ENCODE measurements at regions not wholly inside any gene's neighbourhood (a gene's known extent, or its start where the extent isn't known, plus 50 kb on each side); places are given as distances from the start of the nearest gene placed in this dataset.
A peak's percentile ranks its signal among the peaks of the same experiment; 100 is the strongest.

GRCh38 chr12:59452259-59452658 is 143.6 kb upstream of the SLC16A7 start:
- DNase-seq: no peak
- Histone ChIP-seq H3K4me2 (ENCODE audit: low read depth, low read length) (no peak overlapping the region), H3K4me3 (ENCODE audit: low read length) (no peak overlapping the region), H3K9me3 (replicated peaks; ENCODE audit: insufficient read depth, low read length) (no peaks in the 10 kb centered on the region), H3F3A (ENCODE audit: insufficient read depth, low read length) (no peaks in the 10 kb centered on the region), H3K9ac (ENCODE audit: low read length) (no peak overlapping the region), H3K27me3 (replicated peaks; ENCODE audit: insufficient read depth, low read length) (no peaks in the 10 kb centered on the region), H3K79me2 (ENCODE audit: low read length) (no peaks in the 10 kb centered on the region), H3K36me3 (replicated peaks; ENCODE audit: insufficient read depth, low read length) (no peaks in the 10 kb centered on the region), H3K9me2 (replicated peaks; ENCODE audit: insufficient read depth, low read length) (no peaks in the 10 kb centered on the region), H3K27ac (ENCODE audit: low read length) (no peak overlapping the region), H4K20me1 (ENCODE audit: insufficient read depth, low read length) (no peaks in the 10 kb centered on the region), H2AFZ (ENCODE audit: low read length) (no peak overlapping the region), H3K4me1 (ENCODE audit: low read length) (no peaks in the 10 kb centered on the region)
- no peak for TF ChIP-seq EZH2phosphoT487 (IDR thresholded peaks at IDR 0.05; ENCODE audit: low read length)
- no peak for TF ChIP-seq EZH2 (optimal IDR thresholded peaks at IDR 0.05; ENCODE audit: low read depth, low read length)
- TF ChIP-seq, protein P1, sequence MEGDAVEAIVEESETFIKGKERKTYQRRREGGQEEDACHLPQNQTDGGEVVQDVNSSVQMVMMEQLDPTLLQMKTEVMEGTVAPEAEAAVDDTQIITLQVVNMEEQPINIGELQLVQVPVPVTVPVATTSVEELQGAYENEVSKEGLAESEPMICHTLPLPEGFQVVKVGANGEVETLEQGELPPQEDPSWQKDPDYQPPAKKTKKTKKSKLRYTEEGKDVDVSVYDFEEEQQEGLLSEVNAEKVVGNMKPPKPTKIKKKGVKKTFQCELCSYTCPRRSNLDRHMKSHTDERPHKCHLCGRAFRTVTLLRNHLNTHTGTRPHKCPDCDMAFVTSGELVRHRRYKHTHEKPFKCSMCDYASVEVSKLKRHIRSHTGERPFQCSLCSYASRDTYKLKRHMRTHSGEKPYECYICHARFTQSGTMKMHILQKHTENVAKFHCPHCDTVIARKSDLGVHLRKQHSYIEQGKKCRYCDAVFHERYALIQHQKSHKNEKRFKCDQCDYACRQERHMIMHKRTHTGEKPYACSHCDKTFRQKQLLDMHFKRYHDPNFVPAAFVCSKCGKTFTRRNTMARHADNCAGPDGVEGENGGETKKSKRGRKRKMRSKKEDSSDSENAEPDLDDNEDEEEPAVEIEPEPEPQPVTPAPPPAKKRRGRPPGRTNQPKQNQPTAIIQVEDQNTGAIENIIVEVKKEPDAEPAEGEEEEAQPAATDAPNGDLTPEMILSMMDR (IDR thresholded peaks at IDR 0.05; ENCODE audit: low read length): no peak

DNA sequence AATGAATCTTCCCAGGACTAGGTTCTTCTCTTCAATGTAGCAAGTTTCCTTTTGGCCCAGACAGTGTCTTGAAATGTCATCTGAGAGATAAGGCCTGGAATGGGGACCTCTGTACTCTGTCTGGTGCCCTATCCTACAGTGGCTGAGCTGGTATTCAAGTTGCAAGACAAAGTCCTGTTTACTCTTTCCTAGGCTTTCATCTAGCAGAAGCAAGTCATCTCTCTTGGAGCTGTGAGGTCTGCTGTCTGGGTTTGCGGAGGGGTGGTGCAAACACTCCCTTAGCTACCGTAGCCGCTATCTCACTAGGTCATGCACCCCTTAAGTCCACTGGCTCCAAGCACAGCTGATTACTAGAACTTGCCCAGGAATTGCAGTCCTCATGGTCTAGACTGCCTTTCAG is 149.7 kb upstream of the SLC16A7 start:
- no peaks in the 10 kb centered on the region for H3K36me3 ChIP-seq (replicated peaks; ENCODE audit: insufficient read depth, low read length)
- H3K4me2 ChIP-seq (ENCODE audit: low read depth, low read length): no peak overlapping the region
- no peaks in the 10 kb centered on the region for H3F3A ChIP-seq (ENCODE audit: insufficient read depth, low read length)
- no peaks in the 10 kb centered on the region for H3K9me3 ChIP-seq (replicated peaks; ENCODE audit: insufficient read depth, low read length)
- no peak overlapping the region for H3K4me3 ChIP-seq (ENCODE audit: low read length)
- H3K27ac ChIP-seq (ENCODE audit: low read length): no peak overlapping the region
- H3K27me3 ChIP-seq (replicated peaks; ENCODE audit: insufficient read depth, low read length): no peaks in the 10 kb centered on the region
- H3K79me2 ChIP-seq (ENCODE audit: low read length): no peaks in the 10 kb centered on the region
- H2AFZ ChIP-seq (ENCODE audit: low read length): no peak overlapping the region
- H4K20me1 ChIP-seq (ENCODE audit: insufficient read depth, low read length): no peaks in the 10 kb centered on the region
- H3K4me1 ChIP-seq (ENCODE audit: low read length): no peaks in the 10 kb centered on the region
- TF ChIP-seq, protein P1 (IDR thresholded peaks at IDR 0.05; ENCODE audit: low read length): no peak
- TF ChIP-seq EZH2phosphoT487 (IDR thresholded peaks at IDR 0.05; ENCODE audit: low read length) (no peak), EZH2 (optimal IDR thresholded peaks at IDR 0.05; ENCODE audit: low read depth, low read length) (no peak)
- no peak for DNase-seq
- no peaks in the 10 kb centered on the region for H3K9me2 ChIP-seq (replicated peaks; ENCODE audit: insufficient read depth, low read length)
- H3K9ac ChIP-seq (ENCODE audit: low read length): no peak overlapping the region

DNA sequence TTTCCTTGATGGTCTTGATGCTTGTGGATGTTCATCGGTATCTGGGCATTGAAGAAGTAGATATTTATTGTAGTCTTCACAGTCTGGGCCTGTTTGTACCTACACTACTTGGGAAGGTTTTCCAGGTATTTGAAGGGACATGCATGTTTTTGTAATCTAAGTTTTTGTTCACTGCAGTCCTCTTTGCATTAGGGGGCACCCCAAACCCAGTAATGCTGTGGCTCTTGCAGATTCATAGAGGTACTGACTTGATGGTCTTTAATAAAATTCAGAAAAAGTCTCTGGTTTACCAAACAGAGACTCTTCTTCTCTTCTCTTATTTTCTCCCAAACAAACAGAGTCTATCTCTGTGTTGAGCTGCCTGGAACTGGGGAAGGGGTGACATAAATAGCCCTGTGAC is 150.9 kb upstream of the SLC16A7 start:
- TF ChIP-seq EZH2 (optimal IDR thresholded peaks at IDR 0.05; ENCODE audit: low read depth, low read length): no peak
- TF ChIP-seq, protein P1 (IDR thresholded peaks at IDR 0.05; ENCODE audit: low read length): peak; percentile 20; the same call in 1 of the 2 replicates
- no peak overlapping the region for H2AFZ ChIP-seq (ENCODE audit: low read length)
- no peak for DNase-seq

More for the DNA sequence above, 150.9 kb upstream of the SLC16A7 start:
- no peak overlapping the region for H3K9ac ChIP-seq (ENCODE audit: low read length)
- no peaks in the 10 kb centered on the region for H3K9me3 ChIP-seq (replicated peaks; ENCODE audit: insufficient read depth, low read length)
- no peaks in the 10 kb centered on the region for H3K4me1 ChIP-seq (ENCODE audit: low read length)
- no peaks in the 10 kb centered on the region for H3K9me2 ChIP-seq (replicated peaks; ENCODE audit: insufficient read depth, low read length)
- H3K27ac ChIP-seq (ENCODE audit: low read length): no peak overlapping the region
- no peaks in the 10 kb centered on the region for H3K79me2 ChIP-seq (ENCODE audit: low read length)
- H4K20me1 ChIP-seq (ENCODE audit: insufficient read depth, low read length): no peaks in the 10 kb centered on the region
- no peaks in the 10 kb centered on the region for H3K36me3 ChIP-seq (replicated peaks; ENCODE audit: insufficient read depth, low read length)
- H3K4me3 ChIP-seq (ENCODE audit: low read length): no peak overlapping the region
- no peaks in the 10 kb centered on the region for H3F3A ChIP-seq (ENCODE audit: insufficient read depth, low read length)
- no peaks in the 10 kb centered on the region for H3K27me3 ChIP-seq (replicated peaks; ENCODE audit: insufficient read depth, low read length)
- H3K4me2 ChIP-seq (ENCODE audit: low read depth, low read length): no peak overlapping the region

Measured in MM.1S (cell line).